T-helper 2 cell treated with Interferon-gamma antibody and Interleukin-4, amounts not matched to agents 5 μg/mL and 100 μg/mL, for 36 hours (primary cell): ENCODE measurements at regions not wholly inside any gene's neighbourhood (a gene's known extent, or its start where the extent isn't known, plus 50 kb on each side); places are given as distances from the start of the nearest gene placed in this dataset.

ENCODE experiments used
- DNase-seq: peaks from one replicate; pipeline ENCODE4 v3.0.0; 2021; ENCODE audit warnings: low spot score
- H3K27ac Mint-ChIP-seq: one replicate; pipeline ENCODE4 v1.8.0; 2021; ENCODE audit warnings: mild to moderate bottlenecking, mixed read lengths
- H3K27me3 Mint-ChIP-seq: one replicate; pipeline ENCODE4 v1.8.0; 2021; ENCODE audit warnings: low read depth, mixed read lengths
- H3K36me3 Mint-ChIP-seq: one replicate; pipeline ENCODE4 v1.8.0; 2021; ENCODE audit warnings: low read depth, mixed read lengths
- H3K4me1 Mint-ChIP-seq: one replicate; pipeline ENCODE4 v1.8.0; 2021; ENCODE audit warnings: low read depth, mixed read lengths
- H3K4me3 Mint-ChIP-seq: one replicate; pipeline ENCODE4 v1.8.0; 2022; ENCODE audit warnings: mild to moderate bottlenecking, moderate library complexity, mixed read lengths
- H3K9me3 Mint-ChIP-seq: one replicate; pipeline ENCODE4 v1.8.0; 2021; ENCODE audit warnings: mixed read lengths

- Mint-ChIP-seq H3K36me3 (no peaks in the 10 kb centered on the region), H3K4me1 (no peaks in the 10 kb centered on the region), H3K9me3 (no peaks in the 10 kb centered on the region), H3K27me3 (no peaks in the 10 kb centered on the region), H3K27ac (no peak overlapping the region), H3K4me3 (no peak overlapping the region)
- DNase-seq = no peak
Measured at GRCh38 chr1:57868908-57869307, 445.0 kb upstream of the DAB1 start.

DNA sequence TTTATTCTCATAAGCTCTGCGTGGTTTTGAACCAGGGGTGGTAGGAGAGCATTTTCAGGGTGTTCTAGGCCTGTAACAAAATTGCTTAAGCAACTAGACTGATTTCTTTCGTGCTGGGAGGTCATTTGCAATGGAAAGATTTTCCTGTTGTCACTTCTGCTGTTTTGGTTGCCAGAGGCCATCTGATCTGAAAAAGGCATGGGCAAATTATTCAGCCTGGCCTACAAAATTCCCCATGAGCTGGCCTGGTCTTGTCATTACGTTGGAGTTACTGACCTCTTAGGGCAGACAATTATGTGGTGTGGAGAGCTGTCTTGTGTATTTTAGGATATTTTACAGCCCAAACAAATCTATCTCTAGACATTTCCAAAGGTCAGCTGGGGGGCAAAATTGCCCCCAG lies 444.4 kb upstream of the DAB1 start:
- no peaks in the 10 kb centered on the region for H3K4me1 Mint-ChIP-seq
- H3K4me3 Mint-ChIP-seq = no peak overlapping the region
- H3K27ac Mint-ChIP-seq = no peak overlapping the region
- DNase-seq = no peak
- H3K9me3 Mint-ChIP-seq = no peaks in the 10 kb centered on the region
- H3K36me3 Mint-ChIP-seq = no peaks in the 10 kb centered on the region
- H3K27me3 Mint-ChIP-seq = no peaks in the 10 kb centered on the region

GRCh38 chr1:57866998-57867397 lies 443.1 kb upstream of the DAB1 start:
- H3K4me3 Mint-ChIP-seq = no peak overlapping the region
- no peaks in the 10 kb centered on the region for H3K4me1 Mint-ChIP-seq
- H3K36me3 Mint-ChIP-seq = no peaks in the 10 kb centered on the region
- H3K27me3 Mint-ChIP-seq = no peaks in the 10 kb centered on the region
- no peaks in the 10 kb centered on the region for H3K9me3 Mint-ChIP-seq
- H3K27ac Mint-ChIP-seq = no peak overlapping the region
- no peak for DNase-seq

- no peak overlapping the region for H3K4me3 Mint-ChIP-seq
- H3K9me3 Mint-ChIP-seq = no peaks in the 10 kb centered on the region
- DNase-seq = no peak
- H3K27me3 Mint-ChIP-seq = no peaks in the 10 kb centered on the region
- no peaks in the 10 kb centered on the region for H3K4me1 Mint-ChIP-seq
- no peaks in the 10 kb centered on the region for H3K36me3 Mint-ChIP-seq
- H3K27ac Mint-ChIP-seq = no peak overlapping the region
Measured at GRCh38 chr1:57860931-57861565, 437.2 kb upstream of the DAB1 start.

GRCh38 chr1:57860325-57860724 lies 436.5 kb upstream of the DAB1 start:
- Mint-ChIP-seq H3K36me3 (no peaks in the 10 kb centered on the region), H3K4me3 (no peak overlapping the region), H3K9me3 (no peaks in the 10 kb centered on the region), H3K4me1 (no peaks in the 10 kb centered on the region), H3K27me3 (no peaks in the 10 kb centered on the region), H3K27ac (no peak overlapping the region)
- no peak for DNase-seq

GRCh38 chr1:57858740-57859139 lies 434.9 kb upstream of the DAB1 start:
- Mint-ChIP-seq H3K27ac (no peak overlapping the region), H3K9me3 (no peaks in the 10 kb centered on the region), H3K4me1 (no peaks in the 10 kb centered on the region), H3K36me3 (no peaks in the 10 kb centered on the region), H3K27me3 (no peaks in the 10 kb centered on the region), H3K4me3 (no peak overlapping the region)
- no peak for DNase-seq

DNA sequence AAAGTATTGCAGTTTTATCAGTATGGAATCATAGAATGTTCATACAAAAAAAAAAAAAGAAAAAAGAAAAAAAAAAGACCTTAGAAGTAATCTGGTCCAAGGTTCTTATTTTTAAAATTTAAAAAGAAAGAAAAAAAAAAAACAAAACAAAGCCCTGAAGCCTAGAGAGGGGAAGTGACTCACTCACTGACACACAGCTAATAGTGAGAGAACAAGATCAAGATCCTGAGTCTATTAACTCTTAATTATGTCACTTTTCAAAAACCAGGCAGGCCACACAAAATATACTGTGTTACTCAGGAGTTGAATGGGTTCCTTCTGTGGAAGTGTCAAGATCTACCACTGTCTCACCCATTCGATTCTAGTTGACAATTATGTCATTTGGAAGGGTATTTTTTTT lies 433.9 kb upstream of the DAB1 start:
- Mint-ChIP-seq H3K4me3 (no peak overlapping the region), H3K27me3 (no peaks in the 10 kb centered on the region), H3K27ac (no peak overlapping the region), H3K36me3 (no peaks in the 10 kb centered on the region), H3K4me1 (no peaks in the 10 kb centered on the region), H3K9me3 (no peaks in the 10 kb centered on the region)
- no peak for DNase-seq

GRCh38 chr1:57854436-57854835 lies 430.6 kb upstream of the DAB1 start:
- Mint-ChIP-seq H3K9me3 (no peaks in the 10 kb centered on the region), H3K27me3 (no peaks in the 10 kb centered on the region), H3K27ac (no peak overlapping the region), H3K4me3 (no peak overlapping the region), H3K36me3 (no peaks in the 10 kb centered on the region), H3K4me1 (no peaks in the 10 kb centered on the region)
- no peak for DNase-seq

- Mint-ChIP-seq H3K9me3 (no peaks in the 10 kb centered on the region), H3K27ac (no peak overlapping the region), H3K36me3 (no peaks in the 10 kb centered on the region), H3K4me1 (no peaks in the 10 kb centered on the region), H3K27me3 (no peaks in the 10 kb centered on the region), H3K4me3 (no peak overlapping the region)
- DNase-seq = no peak
Measured at GRCh38 chr1:57850176-57850940, 426.5 kb upstream of the DAB1 start.

GRCh38 chr1:57848406-57848805 lies 424.5 kb upstream of the DAB1 start:
- no peaks in the 10 kb centered on the region for H3K9me3 Mint-ChIP-seq
- no peak overlapping the region for H3K27ac Mint-ChIP-seq
- no peaks in the 10 kb centered on the region for H3K4me1 Mint-ChIP-seq
- no peaks in the 10 kb centered on the region for H3K36me3 Mint-ChIP-seq
- no peak overlapping the region for H3K4me3 Mint-ChIP-seq
- no peak for DNase-seq
- no peaks in the 10 kb centered on the region for H3K27me3 Mint-ChIP-seq

DNA sequence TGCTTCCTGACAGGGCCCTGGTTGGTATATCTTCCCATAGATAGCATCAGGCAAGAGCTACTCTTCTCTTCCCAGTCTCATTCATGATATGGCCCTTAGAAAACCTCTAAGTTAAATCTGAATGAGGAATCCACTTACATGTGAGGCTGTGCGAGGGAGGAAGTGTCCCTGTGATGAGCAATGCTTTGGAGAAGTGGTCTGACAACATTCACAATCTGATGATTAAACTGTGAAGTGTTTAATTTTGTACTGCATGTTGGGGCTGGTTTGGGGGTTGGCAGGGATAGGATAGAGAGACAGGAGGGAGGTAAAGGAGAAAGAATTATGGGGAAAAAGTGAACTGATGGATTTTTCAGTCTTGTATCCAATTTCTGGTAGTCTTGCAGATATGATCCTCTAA lies 421.2 kb upstream of the DAB1 start:
- no peak for DNase-seq

DNA sequence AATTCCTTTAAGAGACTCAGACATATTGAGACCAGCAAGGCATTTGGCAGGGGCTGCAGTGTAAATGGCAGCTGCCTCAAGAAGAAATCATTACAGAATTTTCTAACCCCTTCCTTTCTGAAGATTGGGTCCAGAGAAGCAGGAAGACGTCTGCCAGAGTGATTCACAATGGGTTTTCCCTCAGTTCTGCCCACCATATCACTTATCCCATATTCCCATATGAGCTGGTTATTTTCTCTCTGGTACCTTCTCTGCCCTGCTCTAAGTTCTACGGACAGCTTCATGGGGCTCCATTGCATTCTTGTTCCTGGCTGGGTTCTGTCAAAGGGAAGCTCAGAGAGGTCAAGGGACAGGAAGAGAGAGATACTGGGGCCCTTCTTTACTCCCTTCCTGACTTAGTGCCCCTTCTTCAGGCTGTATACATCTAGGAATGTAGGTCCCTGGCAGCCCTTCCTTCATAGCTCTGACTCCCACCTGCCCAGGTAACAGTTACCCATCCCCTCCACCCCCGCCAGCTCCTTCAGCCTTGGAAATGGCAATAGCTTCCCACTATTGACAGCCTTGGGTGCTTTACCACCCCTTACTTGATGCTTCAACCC lies 420.6 kb upstream of the DAB1 start:
- Mint-ChIP-seq H3K4me3 (no peak overlapping the region), H3K27me3 (no peaks in the 10 kb centered on the region), H3K27ac (no peak overlapping the region), H3K4me1 (no peaks in the 10 kb centered on the region), H3K9me3 (peaks cover 21% of the 10 kb centered on the region), H3K36me3 (no peaks in the 10 kb centered on the region)
- DNase-seq = no peak

More for the DNA sequence above, 421.2 kb upstream of the DAB1 start:
- Mint-ChIP-seq H3K9me3 (peaks cover 19% of the 10 kb centered on the region), H3K27ac (no peak overlapping the region), H3K36me3 (no peaks in the 10 kb centered on the region), H3K4me1 (no peaks in the 10 kb centered on the region), H3K4me3 (no peak overlapping the region), H3K27me3 (no peaks in the 10 kb centered on the region)

DNA sequence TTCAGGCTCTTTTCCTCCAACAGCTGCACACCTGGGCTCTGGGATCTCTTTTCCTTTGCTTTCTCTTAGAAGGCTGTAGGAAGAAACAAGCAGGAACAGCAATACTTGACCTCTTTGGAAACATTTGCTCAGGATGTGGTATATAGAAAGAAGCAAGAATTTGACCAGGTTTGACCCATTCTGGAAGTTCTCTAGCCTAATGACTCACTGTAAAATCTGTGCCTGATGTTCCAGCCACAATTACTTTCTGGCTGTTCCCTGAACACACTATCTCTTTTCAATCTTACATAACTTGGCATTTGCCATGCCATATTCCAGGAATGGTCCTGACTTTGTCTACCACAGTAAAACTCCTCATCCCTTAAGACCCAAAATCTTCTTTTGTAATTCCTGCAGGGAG lies 419.9 kb upstream of the DAB1 start:
- H3K4me3 Mint-ChIP-seq = no peak overlapping the region
- H3K9me3 Mint-ChIP-seq = peaks cover 21% of the 10 kb centered on the region
- DNase-seq = no peak
- H3K27ac Mint-ChIP-seq = no peak overlapping the region
- H3K4me1 Mint-ChIP-seq = no peaks in the 10 kb centered on the region
- no peaks in the 10 kb centered on the region for H3K36me3 Mint-ChIP-seq
- H3K27me3 Mint-ChIP-seq = no peaks in the 10 kb centered on the region

GRCh38 chr1:57839526-57839925 lies 415.7 kb upstream of the DAB1 start:
- DNase-seq = no peak
- Mint-ChIP-seq H3K4me1 (no peaks in the 10 kb centered on the region), H3K4me3 (no peak overlapping the region), H3K27ac (no peak overlapping the region), H3K27me3 (no peaks in the 10 kb centered on the region), H3K36me3 (no peaks in the 10 kb centered on the region), H3K9me3 (peaks cover 21% of the 10 kb centered on the region)
